AG04449 (cell line): ENCODE measurements at regions not wholly inside any gene's neighbourhood (a gene's known extent, or its start where the extent isn't known, plus 50 kb on each side); places are given as distances from the start of the nearest gene placed in this dataset.

ENCODE experiments used
- CTCF ChIA-PET: fragments of 350-600 bp; formaldehyde crosslinking; extraction: SDS; loops from one replicate; lab custom pipeline; 2021; ENCODE audit warnings: antibody characterized with exemption; lab: Yijun Ruan, JAX
- POLR2A ChIA-PET: fragments of 400-600, 350-600 bp; formaldehyde crosslinking; extraction: SDS; loops from one replicate; lab custom pipeline; 2020; ENCODE audit warnings: antibody characterized with exemption, inconsistent platforms; lab: Yijun Ruan, JAX
- DNase-seq: peaks from one replicate; pipeline ENCODE4 v3.0.0-alpha.2; 2010; ENCODE audit warnings: low read depth, low spot score
- H3K4me3 ChIP-seq: 2 replicates; pipeline ENCODE4 v1.5.1; 2011; ENCODE audit warnings: low read depth, mild to moderate bottlenecking, control low read depth, low read length
- CTCF ChIP-seq: IDR thresholded peaks from one replicate; pipeline ENCODE4 v1.5.1; 2011; ENCODE audit warnings: mild to moderate bottlenecking, moderate library complexity, low read length, control low read depth, inconsistent platforms; ENCODE audit not compliant: insufficient read depth; ENCODE audit errors: missing control alignments

- TF ChIP-seq CTCF, result no peak
- DNase-seq, result no peak
- no peak overlapping the region for H3K4me3 ChIP-seq
- ChIA-PET POLR2A (no interaction called here), CTCF (interaction anchor here (1.2 kb wide), 1 partner anchor 9 kb away, joined by 3 read pairs; no protein-coding TSS in a partner anchor)
These were observed 133.4 kb downstream of the ATG4C start for GRCh38 chr1:62917314-62917713.

DNA sequence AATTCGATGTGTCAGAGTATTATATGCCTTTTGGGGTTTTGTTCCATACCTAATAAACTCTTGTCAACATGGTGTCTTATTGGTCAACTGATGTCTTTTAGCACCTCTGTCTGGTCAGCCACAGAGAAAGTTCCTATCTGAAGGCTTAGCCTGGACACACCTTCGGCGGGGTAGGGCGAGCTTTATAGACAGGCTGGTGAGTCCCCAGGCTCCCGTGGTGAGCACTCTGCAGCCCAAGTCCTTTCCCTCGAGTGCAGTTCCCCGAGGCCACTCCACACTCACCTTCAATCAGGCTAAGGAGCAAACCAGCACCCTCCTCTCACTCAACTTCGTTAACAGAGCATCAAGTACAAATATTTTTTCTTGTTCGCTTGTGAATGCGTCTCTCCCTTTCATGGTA lies 133.9 kb downstream of the ATG4C start:
- no peak for TF ChIP-seq CTCF
- ChIA-PET CTCF (interaction anchor here (1.2 kb wide), 1 partner anchor 9 kb away, joined by 3 read pairs; no protein-coding TSS in a partner anchor), POLR2A (no interaction called here)
- H3K4me3 ChIP-seq, result no peak overlapping the region
- DNase-seq, result no peak

DNA sequence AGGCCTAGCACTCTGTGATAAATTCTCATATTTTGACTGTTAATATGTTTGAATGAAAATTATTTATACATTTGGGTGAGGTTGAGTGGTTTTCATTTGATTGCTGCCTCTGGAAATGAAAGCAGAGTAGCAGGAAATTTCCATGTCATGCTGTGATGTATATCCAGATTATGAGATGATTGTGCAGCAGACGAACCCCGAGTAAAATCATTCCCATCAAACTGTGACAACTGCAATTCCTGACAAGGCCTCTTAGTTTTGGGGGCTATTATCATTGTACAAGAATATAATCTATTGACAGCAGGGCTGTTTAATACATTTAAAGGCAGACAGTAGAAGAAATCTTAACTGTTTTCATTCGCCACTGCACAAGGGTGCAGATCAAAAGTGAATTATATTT lies 134.8 kb downstream of the ATG4C start:
- DNase-seq, result no peak
- ChIA-PET CTCF (no interaction called here), POLR2A (no interaction called here)
- TF ChIP-seq CTCF, result no peak
- H3K4me3 ChIP-seq, result no peak overlapping the region

- CTCF ChIA-PET, result interaction anchor here (0.9 kb wide), 1 partner anchor 11 kb away, joined by 3 read pairs; no protein-coding TSS in a partner anchor
- TF ChIP-seq CTCF, result no peak
- H3K4me3 ChIP-seq, result no peak overlapping the region
- POLR2A ChIA-PET, result no interaction called here
- no peak for DNase-seq
These were observed 138.1 kb downstream of the ATG4C start for GRCh38 chr1:62922006-62922405.

DNA sequence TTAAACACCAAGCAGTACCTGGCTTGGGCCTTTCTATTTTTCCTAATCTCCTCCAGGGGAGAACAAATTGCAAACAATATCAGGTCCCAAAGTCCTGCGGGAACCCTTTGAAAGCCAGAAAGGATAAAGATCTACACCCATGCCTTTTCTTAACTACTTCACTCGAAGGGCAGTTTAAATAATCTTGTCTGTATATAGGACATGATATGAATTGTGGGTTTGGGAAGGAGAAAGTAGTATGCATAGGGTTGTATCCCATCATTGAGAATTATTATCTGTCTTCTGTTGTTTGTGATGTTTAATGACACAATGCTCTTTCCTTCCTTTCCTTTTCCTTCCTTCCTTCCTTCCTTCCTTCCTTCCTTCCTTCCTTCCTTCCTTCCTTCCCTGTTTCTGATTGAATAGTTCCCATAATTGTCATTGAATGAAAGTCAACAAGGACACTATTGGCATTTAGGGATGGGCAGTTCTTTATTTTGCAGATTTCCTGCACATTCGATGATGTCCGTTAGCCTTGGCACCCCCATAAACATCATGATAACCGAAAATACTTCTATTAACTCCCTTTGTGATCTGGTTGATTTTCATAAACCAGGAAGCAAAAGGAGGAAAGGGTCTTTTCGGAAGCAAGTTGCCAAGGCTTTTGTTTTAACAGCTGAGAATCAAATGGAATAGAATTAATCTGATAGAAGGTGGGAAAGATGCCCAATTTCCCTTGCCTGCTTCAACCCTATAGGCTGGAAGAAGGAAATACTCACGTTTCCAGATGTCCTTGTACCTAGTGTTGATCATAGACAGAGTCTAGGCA lies 141.3 kb downstream of the ATG4C start:
- no peak for DNase-seq
- ChIA-PET CTCF (no interaction called here), POLR2A (no interaction called here)
- no peak overlapping the region for H3K4me3 ChIP-seq
- no peak for TF ChIP-seq CTCF

DNA sequence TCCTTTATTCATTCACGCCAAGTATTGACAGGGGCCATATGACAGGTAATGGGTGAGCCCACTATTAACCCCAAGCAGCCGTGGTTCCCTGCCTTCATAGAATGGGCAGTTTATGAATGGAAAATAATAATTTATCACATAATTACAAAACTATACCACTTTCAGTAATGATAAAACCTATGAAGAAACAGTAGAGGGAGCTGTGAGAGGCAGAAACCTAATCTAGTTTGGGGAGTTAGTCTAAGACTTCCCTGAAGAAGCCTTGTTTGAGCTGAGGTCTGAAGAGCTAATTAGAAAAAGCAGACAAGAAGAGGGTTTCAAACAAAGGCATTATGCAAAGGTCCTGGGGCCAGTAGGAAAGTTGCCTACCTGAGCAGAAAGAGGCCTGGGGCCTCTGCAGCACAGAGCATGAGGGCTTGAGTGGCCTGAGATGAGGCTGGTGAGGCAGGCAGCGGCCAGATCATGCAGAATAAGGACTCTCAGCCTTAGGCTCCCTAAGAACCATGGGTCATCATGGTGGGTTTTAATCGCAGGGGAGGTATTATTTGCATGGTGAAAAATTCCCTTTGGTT lies 142.8 kb downstream of the ATG4C start:
- TF ChIP-seq CTCF, result no peak
- no peak for DNase-seq
- CTCF ChIA-PET, result interaction anchor here (0.8 to 1.0 kb wide), 2 partner anchors 9 to 15 kb away, joined by 3 to 5 read pairs; no protein-coding TSS in a partner anchor
- POLR2A ChIA-PET, result no interaction called here
- no peak overlapping the region for H3K4me3 ChIP-seq
